H1 (cell line): ENCODE measurements at regions not wholly inside any gene's neighbourhood (a gene's known extent, or its start where the extent isn't known, plus 50 kb on each side); places are given as distances from the start of the nearest gene placed in this dataset.

Experiments
- JUND ChIP-seq: IDR thresholded peaks from 2 replicates; pipeline ENCODE4 v1.6.1; 2011; ENCODE audit warnings: mild to moderate bottlenecking, improper control_type of control experiment, low read length
- ZNF274 ChIP-seq: IDR thresholded peaks from 2 replicates; pipeline ENCODE4 v1.7.0; 2012; ENCODE audit warnings: low read length, borderline replicate concordance; ENCODE audit errors: extremely low read depth
- TF ChIP-seq, protein P1 (sequence below), 3 experiments: IDR thresholded peaks; 1 replicate in 2 of 3; 2 replicates in 1 of 3; pipeline versions ENCODE4 v1.5.1 to v1.6.1; 2011; ENCODE audit warnings: low read length in 3 of 3, mild to moderate bottlenecking in 3 of 3, inconsistent platforms in 2 of 3, low read depth in 1 of 3, moderate library complexity in 1 of 3; ENCODE audit not compliant: insufficient read depth in 1 of 3; ENCODE audit errors: control extremely low read depth in 1 of 3

DNA sequence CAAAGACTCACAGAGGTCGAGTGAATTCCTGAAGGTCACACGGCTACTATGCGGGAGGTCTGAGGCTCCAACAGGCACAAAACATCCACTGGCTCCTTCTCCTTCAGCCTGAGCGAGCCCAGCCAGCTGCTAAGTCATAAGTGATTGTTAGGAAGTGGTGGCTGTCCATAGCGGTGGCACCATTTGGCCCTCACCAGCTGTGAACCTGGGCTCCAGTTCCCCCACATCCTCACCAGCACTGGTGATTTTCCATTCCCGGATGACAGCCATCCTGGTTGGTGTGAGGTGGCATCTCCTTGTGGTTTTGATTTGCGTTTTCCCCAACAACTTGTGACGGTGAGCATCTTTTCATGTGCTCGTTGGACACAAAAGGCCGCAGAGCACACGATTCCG, 302.8 kb downstream of the FOXL1 start:
- TF ChIP-seq, protein P1, sequence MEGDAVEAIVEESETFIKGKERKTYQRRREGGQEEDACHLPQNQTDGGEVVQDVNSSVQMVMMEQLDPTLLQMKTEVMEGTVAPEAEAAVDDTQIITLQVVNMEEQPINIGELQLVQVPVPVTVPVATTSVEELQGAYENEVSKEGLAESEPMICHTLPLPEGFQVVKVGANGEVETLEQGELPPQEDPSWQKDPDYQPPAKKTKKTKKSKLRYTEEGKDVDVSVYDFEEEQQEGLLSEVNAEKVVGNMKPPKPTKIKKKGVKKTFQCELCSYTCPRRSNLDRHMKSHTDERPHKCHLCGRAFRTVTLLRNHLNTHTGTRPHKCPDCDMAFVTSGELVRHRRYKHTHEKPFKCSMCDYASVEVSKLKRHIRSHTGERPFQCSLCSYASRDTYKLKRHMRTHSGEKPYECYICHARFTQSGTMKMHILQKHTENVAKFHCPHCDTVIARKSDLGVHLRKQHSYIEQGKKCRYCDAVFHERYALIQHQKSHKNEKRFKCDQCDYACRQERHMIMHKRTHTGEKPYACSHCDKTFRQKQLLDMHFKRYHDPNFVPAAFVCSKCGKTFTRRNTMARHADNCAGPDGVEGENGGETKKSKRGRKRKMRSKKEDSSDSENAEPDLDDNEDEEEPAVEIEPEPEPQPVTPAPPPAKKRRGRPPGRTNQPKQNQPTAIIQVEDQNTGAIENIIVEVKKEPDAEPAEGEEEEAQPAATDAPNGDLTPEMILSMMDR (IDR thresholded peaks at IDR 0.05; ENCODE audit: control extremely low read depth in 1 of 3, insufficient read depth in 1 of 3, low read depth in 1 of 3, low read length in 3 of 3): no peak
- no peak for TF ChIP-seq ZNF274
- no peak for TF ChIP-seq JUND
